GM20000 (cell line): ENCODE measurements at regions not wholly inside any gene's neighbourhood (a gene's known extent, or its start where the extent isn't known, plus 50 kb on each side); places are given as distances from the start of the nearest gene placed in this dataset.
"Not testable (repeated sequence)": the region's sequence is repeated elsewhere in the genome, so short reads cannot be mapped to it uniquely, and the experiment has no call there.

Experiments used
- DNase-seq: peaks from one replicate; pipeline ENCODE4 v3.0.0; 2012; ENCODE audit warnings: low spot score
- TF ChIP-seq, protein P1 (sequence below): IDR thresholded peaks from 2 replicates; pipeline ENCODE4 v1.5.1; 2012; ENCODE audit warnings: mild to moderate bottlenecking, control low read depth; ENCODE audit errors: extremely low read depth, missing control alignments

DNA sequence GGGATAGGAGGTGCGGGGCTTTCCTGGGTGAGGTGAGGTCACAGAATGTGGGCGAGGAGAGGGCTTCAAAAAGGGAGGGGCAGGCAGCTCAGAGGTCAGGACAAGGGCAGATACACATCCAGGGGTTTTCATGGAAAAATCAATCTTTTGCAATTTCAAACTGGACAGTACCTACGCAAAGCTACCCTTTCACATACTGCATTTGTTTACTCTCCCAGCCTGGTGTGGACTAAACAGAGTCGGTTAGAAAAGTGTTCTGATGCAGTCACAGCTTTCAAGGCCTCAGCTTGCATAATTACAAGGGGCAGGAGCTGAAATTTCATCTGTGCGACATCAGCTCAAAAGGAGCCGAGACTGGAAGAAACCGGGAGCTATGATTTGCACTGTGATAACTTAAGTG, 309.9 kb upstream of the SOX1 start:
- DNase-seq = not testable (repeated sequence)

DNA sequence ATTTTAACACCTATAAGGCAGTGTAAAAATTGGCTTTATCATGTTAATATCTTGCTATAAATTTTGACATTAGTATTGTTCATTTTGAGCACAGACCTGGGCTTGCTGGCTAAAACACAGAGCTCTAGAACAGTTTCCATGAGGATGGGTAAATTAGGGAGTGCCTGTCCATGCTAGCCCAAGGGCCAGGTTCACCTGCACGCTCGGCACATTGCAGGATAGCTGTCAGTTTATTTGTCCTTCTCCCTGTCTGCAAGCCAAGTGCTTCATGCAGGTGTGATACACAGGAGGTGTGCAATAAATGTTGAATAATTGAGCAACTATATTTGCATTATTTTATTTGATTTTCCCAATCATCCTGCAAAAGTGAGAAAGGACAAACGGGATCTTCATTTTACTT, 309.3 kb upstream of the SOX1 start:
- not testable (repeated sequence) for DNase-seq

- not testable (repeated sequence) for DNase-seq
Observed at GRCh38 chr13:111763001-111763872, 303.7 kb upstream of the SOX1 start.

GRCh38 chr13:111764550-111764949, 302.4 kb upstream of the SOX1 start:
- not testable (repeated sequence) for DNase-seq

DNA sequence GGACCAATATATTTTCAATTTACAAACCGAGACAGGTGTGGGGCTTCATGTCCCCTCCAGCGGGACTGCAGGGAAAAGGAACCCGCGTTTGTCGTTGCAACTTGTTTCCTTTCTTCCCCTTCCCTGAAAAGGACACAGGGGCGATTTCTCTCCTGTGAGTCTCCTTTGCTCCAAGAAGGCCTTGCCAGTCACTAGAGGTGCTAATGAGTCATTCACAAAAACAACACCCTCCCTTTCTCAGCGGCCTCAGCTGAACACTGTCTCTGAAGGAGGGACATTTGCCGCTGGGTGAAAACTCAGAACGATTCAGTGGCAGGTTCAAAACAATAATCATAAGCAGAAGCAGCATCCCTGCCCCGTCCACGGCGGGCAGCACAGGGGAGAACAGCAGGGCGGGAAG, 302.0 kb upstream of the SOX1 start:
- DNase-seq = not testable (repeated sequence)

DNA sequence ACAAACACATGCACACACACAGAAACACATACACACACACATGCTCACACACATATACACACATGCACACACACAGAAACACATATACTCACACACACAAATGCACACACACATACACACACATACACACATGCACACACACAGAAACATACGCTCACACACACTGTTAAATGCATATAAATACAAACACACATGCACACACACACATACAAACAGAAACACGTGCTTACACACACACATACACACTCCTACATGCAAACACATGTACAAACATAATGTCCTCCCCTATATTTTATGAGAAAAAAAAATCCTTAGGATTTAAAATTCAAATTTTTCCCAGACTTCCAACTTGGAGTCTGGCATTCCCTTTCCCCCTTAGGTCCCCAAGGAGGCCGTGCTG, 291.2 kb upstream of the SOX1 start:
- not testable (repeated sequence) for DNase-seq

DNA sequence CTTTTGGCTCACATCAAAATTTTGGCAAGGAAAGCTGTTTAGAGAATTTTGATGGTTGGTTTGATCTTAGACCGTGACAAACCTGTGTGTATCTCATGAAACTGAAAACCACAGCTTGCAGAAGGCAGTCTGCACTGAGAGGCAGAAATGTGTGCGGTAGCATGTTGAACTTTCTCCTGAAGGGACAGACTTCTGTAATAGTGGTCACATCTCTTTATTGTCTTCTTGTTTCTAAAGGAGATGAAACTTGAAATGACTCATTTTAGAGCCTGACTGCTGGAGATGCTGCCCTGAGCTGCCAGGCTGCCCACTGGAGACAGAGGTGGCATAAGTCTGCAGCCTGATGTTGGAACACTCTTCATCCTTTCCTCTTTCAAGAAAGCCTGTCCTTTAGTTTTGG, 289.6 kb upstream of the SOX1 start:
- not testable (repeated sequence) for DNase-seq

GRCh38 chr13:111781395-111781794, 285.6 kb upstream of the SOX1 start:
- not testable (repeated sequence) for DNase-seq

DNA sequence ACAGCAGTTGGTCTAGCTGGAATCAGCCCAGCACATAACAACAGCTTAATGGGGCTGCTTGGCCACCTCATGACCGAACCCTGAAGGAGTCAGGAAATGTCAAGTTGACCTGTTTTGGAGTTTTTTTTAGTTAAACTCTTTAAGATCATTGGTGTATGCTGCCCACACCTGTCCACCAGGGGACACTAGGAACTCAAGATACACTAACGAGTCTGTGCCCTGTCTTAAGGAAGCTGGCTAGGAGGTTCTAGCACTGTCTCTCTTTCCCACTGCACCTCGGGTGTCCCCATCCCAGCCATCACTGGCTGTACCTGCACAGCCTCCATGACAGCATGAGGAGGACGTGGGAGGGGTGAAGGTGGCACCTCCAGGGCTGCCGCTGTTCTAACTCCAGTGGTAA, 279.6 kb upstream of the SOX1 start:
- DNase-seq = not testable (repeated sequence)

- TF ChIP-seq, protein P1, sequence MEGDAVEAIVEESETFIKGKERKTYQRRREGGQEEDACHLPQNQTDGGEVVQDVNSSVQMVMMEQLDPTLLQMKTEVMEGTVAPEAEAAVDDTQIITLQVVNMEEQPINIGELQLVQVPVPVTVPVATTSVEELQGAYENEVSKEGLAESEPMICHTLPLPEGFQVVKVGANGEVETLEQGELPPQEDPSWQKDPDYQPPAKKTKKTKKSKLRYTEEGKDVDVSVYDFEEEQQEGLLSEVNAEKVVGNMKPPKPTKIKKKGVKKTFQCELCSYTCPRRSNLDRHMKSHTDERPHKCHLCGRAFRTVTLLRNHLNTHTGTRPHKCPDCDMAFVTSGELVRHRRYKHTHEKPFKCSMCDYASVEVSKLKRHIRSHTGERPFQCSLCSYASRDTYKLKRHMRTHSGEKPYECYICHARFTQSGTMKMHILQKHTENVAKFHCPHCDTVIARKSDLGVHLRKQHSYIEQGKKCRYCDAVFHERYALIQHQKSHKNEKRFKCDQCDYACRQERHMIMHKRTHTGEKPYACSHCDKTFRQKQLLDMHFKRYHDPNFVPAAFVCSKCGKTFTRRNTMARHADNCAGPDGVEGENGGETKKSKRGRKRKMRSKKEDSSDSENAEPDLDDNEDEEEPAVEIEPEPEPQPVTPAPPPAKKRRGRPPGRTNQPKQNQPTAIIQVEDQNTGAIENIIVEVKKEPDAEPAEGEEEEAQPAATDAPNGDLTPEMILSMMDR = no peak
- DNase-seq = no peak
Observed at GRCh38 chr13:111789011-111789410, 277.9 kb upstream of the SOX1 start.

DNA sequence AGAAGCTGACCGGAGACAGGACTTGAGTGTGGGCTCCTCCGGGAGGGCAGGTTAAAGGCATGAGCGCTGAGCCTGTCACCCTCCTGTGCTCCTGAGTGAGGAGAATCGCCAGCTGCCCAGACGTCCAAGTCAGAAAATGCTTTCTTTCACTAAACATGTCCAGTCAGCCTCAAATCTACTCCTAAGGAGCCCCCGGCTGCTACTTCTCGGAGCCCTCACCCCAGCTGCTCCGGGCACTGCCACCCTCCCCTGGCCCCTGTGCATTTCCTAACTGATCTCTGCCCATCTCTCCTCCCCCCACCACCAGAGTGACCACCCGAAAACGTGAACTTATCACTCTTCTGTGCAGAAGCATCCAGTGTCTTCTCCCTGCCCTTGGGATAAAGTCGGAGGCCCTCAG, 277.5 kb upstream of the SOX1 start:
- DNase-seq = no peak
- TF ChIP-seq, protein P1 = no peak

GRCh38 chr13:111790621-111791020, 276.3 kb upstream of the SOX1 start:
- TF ChIP-seq, protein P1 = no peak
- no peak for DNase-seq

- TF ChIP-seq, protein P1 = no peak
- no peak for DNase-seq
Observed at GRCh38 chr13:111791131-111791530, 275.8 kb upstream of the SOX1 start.
